GM19193 (cell line): ENCODE measurements at regions not wholly inside any gene's neighbourhood (a gene's known extent, or its start where the extent isn't known, plus 50 kb on each side); places are given as distances from the start of the nearest gene placed in this dataset.

Experiments
- POLR2A ChIP-seq: IDR thresholded peaks from 4 replicates; pipeline ENCODE4 v1.6.1; 2011; ENCODE audit not compliant: insufficient read depth, insufficient read length; ENCODE audit errors: extremely low read depth

DNA sequence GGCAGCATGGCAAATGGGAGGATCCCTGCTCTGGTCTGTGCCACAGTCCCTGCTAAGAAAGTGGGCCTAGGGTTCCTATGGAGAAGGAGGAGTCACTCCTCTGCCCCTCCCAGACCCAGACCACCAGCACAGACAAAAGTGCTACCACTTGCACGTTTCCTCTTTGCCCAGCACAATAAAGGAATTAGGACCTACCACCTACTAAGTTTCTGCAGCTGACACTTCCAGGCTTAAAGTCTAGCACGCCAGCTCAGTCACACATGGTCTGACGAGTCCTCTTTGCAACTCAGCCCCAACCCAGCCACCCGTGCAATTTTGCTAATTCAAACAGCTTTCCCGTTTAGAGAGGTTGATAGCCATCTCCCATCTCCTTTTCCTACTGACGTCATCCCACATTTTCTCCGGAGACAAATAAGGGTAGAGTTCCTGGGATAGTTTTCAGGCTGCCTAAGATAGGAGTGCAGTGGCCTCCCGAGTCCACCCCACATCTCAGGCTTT, 66.2 kb upstream of the PTGR2 start:
- TF ChIP-seq POLR2A: no peak

DNA sequence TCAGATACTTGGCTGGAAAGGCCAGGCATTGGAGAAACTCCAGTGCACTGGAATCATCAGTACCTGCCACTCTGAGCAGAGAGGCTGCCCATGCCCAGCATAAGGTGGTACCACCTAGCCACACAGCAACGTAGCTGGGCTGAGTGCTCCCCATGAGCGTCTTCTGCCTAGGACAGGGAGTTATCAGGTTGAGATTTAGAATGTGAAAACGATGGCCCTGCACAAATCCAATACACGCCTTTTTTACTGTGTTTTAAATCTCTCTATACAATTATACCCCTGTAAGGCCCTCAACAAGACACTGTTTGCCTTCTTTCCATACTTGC, 66.7 kb upstream of the PTGR2 start:
- no peak for TF ChIP-seq POLR2A

DNA sequence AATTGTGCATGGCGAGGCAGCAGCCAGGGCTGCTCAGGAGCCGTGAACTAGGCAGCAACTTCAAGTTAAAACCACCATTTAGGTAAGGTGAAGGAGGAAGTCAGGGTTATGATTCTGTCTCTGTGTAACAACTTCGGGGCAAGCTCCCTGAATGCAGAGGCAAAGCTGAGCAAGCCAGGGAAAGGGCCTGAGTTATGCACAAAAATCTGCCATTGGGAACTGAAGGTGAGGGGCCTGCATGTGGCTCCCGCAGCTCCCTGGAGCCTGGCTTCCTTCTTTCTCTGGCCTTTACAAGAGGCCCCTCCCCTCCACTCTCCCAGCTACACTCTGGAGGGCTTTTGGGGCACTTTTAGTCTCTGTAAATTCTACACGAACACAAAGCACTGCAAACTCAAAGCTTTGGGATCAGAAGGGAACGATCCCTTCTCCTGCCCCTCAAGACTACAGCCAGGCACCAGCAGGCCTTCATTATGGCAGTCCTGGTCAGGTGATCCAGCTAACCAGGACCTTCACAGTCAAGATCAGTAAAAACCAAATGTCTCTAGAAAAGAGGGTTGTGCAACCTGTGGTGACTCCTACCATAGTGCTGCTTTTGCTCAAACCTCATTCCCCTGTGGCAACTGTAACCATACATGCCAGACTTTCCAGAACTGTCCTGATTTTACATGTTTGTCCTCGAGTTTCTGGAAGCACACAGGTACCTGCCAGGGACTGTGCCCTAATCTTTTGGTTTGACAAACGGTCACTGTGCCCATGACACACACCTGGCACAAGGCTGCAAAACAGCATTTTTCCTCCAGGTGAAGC, 67.2 kb upstream of the PTGR2 start:
- no peak for TF ChIP-seq POLR2A

DNA sequence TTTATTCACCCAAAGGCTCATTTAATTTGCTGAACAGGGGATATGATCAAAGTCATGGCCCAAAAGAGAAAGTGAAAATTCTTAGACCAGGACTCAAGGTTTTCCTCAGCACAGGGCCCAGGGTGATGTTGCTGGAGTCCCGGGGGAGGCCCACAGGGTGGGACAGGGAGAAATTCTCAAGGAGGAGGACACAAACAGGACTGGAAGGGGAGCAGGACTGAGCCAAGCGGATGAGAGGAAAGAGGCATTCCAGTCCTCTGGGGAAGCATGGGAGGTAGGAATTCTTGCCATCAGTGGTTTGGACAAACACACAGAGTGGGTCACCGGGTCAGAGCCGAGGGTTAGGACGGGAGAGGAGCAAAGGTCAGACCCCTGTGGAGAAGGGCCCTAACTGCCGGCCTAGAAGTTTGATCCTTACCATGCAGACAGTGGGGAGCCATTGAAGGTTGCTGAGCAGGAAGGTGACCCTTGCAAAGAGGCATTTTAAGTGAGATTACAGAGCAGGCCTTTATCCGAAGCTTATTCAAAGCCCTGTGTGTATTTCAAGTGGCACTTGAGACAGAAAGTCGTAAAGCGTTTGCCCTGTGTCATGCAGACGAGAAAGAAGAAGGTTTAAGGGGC, 68.4 kb upstream of the PTGR2 start:
- TF ChIP-seq POLR2A: no peak

DNA sequence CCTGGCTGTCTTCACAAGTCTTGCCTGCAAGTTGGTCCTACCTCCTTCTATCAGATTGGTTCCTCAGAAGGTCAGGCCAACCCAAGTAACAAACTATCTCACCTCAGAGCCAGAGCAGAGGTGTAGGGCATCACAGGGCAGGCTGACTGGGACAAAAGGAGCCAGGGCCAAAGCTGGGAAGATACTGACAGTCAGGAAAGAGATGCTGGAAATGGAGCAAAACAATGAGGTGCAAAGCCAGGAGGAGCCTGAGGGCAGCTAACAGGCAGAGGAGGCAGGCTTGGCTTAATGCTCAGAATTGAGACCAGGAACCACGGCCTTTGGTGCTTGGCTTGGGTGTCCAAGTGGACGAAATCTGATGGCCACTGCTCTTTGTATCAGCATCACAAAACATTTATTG, 68.4 kb upstream of the PNMA1 start:
- TF ChIP-seq POLR2A: no peak

DNA sequence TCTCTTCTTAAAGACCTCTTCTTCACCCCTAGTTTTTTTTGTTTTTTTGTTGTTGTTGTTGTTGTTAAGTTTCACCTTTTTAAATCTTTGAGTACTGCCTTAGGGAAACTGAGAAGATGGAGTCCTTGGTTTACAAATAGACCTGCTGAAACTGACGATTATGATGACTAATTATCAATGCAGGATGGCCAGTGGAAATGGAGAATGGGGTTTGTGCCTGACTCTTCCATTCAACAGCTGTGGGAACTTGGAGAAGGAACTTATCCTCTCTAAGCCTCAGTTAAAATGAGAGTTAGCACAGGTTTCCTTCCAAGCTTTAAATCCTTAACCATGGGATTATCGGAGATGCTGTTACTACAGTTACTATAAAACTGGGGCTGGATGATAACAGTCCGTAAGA, 66.7 kb upstream of the PNMA1 start:
- TF ChIP-seq POLR2A: no peak

DNA sequence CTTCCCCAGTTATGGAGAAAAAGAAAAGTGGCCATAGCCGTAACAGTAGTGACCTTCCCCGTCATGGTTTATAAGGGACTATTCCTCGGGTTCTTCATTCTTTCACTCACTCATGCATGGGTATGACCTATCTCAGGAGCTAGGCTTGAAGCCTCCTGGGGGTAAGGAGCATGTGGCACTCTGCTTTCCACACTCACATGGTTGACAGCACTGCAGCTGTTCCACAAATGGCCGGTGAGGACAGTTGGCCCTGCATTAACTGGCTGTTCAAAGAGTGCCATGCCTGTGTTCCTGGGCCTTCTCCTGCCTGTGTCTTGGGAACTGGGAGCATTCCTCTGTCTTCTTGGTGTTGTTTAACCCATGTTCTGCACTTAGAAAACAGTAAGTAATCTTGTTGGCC, 66.2 kb upstream of the PNMA1 start:
- no peak for TF ChIP-seq POLR2A

DNA sequence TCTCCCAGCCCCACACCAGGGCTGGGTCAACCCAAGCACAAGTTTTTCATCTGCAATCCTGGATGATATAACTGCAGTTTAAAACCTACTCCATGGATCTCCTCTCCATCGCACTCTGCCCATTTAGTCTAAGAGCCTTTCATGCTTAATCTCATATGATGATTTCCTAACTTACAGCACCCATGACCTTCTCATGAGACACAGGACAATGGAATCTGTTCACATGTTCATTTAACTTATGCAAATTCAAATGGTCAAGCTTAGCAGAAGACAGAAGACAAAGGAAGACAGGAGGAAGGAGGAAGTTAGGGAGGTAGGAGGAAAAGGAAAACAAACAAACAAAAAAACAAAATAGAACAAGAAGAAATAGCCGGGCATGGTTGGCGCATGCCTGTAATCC, 64.6 kb upstream of the PNMA1 start:
- no peak for TF ChIP-seq POLR2A

DNA sequence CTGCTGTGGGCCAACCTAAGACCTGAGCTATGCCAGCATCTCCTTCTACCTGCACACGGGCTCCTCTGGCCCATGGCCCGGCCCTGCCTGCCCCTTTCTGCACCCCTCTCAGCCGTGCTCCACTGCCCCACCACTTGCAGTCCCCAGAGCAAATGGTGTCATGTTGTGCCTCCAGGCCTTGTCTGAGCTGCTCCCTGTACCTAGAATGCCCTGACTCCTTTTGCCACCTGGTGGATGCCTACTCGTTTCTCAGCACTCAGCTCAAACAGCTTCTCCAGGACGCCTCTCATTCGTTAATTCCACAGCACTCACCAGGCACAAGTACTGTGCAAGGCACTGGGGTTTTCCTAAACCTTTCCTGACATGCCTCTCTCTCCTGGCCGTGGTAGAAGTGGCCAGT, 63.2 kb upstream of the PNMA1 start:
- TF ChIP-seq POLR2A: no peak

DNA sequence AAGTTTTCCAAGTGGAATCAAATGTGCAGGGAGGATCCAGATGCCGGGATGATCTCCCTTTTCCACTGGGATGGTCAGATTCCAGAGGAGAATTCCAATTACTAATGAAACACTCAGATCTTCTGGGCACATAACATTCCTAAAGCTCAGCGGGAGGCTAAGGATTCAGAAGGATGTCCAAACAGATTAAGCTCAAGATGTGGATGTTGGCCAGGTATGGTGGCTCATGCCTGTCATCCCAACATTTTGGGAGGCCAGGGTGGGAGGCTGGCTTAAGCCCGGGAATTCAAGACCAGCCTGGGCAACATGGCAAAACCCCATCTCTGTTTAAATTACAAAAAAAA, 62.0 kb upstream of the PNMA1 start:
- no peak for TF ChIP-seq POLR2A

DNA sequence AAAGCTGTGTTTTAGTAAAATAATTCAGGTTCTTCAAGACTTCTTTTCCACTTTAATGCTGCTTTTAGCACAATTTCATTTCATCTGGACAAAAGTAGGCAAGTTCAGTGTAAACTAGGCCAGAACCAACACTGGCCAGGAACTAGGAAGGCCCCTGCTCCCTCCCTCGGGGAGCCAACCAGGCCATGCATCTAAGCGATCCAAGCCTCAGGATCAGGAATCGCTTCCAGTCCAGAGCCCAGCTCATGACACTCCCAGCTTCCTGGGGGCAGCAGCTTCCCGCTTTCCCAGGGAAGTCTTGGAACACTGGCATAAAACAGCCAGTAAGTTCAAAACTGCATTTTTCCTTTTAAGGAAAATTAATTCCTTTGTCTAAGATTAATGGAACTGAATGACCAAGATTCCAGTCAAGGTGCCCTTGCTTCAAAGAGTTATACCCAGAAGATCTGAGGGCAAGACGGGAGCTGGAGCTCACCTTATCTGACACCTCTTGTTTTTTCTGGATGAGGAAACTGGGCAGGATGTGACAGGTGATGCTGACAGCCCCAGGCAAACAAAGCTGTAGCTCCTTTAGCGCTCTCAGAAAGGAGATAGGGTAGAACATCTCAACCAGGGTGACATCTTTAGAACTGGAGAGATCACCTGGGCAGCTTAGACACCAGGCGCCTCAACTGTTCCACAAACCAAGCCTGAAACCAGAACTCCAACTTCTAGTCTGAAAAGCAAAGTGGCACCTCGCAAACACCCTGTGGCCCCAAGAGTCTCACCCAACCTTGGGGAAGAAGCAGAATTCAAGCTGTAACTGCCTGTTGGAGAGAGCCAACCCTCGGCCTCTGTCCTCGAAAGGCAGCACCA, 61.4 kb upstream of the PNMA1 start:
- no peak for TF ChIP-seq POLR2A

DNA sequence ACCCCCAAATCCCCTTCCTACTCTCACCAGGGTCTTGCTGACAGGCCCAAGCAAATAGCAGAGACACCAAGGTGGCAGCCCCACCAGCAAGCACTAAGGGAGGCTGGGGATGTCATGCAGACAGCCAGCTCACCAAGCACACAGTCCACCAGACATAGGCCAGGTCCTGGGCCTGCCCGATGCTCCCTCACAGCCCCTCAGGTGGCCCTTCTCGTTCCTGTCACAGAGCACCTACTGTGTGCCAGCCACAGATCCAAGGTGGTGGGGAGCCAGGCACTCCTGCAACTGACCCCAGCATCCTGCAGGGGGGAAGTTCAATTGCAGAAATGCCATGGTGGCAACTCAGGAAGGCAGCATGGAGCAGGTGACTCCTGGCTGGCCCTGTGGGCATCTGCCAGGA, 60.5 kb upstream of the PNMA1 start:
- TF ChIP-seq POLR2A: no peak

DNA sequence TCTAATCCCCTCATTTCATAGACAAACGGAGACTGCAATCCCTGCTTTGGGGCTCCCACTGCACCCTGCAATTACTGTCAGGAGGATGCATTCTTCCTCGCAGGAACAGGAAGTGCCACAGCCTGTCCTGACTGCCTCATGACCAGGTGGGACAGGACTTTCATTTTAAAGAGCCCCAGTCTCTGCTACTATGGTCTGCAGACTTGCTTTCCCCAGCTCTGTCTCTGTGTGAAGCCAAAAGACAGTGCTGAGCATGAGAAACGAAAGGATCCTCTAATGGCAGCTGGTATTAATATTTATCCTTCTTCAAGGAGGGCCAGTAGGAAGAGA, 60.0 kb upstream of the PNMA1 start:
- no peak for TF ChIP-seq POLR2A

DNA sequence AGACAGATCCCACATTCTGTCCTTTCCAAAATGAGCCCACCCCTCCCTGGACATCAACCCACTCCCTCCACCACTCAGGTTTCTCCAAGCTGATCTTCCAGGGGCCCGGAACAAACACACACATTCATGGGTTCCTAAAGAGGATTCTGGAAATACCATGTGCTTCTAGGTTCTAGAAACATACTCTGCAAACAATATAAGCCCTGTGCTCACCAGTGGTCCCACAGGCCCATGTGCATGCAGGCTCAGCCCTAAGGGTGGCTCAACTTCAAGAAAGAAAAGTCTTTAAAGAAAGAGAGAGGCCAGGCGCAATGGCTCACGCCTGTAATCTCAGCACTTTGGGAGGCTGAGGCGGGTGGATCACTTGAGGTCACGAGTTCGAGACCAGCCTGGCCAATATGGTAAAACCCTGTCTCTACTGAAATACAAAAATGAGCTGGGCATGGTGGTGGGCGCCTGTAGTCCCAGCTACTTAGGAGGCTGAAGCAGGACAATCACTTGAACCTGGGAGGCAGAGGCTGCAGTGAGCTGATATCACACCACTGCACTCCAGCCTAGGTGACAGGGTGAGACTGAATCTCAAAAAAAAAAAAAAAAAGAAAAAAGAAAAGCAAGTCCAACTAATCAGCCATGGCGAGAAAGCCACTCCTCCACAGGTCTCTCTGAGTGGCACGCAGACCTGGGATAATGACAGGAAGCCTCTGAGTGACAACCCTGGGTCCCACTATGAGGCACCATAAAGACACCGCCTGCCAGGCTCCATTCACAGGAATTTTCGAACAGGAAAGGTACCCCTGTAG, 59.5 kb upstream of the PNMA1 start:
- no peak for TF ChIP-seq POLR2A
